ENCODE measurements at regions not wholly inside any gene's neighbourhood (a gene's known extent, or its start where the extent isn't known, plus 50 kb on each side); places are given as distances from the start of the nearest gene placed in this dataset.

GRCh38 chr6:121771937-121772720 lies 336.7 kb downstream of the GJA1 start:
- no peak for TF ChIP-seq KDM5B (CRISPR knock-in tag; IDR thresholded peaks at IDR 0.05; ENCODE audit: borderline replicate concordance)
- TF ChIP-seq MYC (CRISPR knock-in tag; IDR thresholded peaks at IDR 0.05; ENCODE audit: borderline replicate concordance), result no peak
- TF ChIP-seq TFE3 (CRISPR knock-in tag; IDR thresholded peaks at IDR 0.05), result no peak
- TF ChIP-seq ZFP36L1 (CRISPR knock-in tag; IDR thresholded peaks at IDR 0.05), result no peak
- TF ChIP-seq DNMT1 (CRISPR knock-in tag; IDR thresholded peaks at IDR 0.05), result no peak
- TF ChIP-seq ZNF17 (CRISPR knock-in tag; IDR thresholded peaks at IDR 0.05), result no peak
- no peak for TF ChIP-seq RCOR2 (CRISPR knock-in tag; IDR thresholded peaks at IDR 0.05)
- no peak for TF ChIP-seq ZNF569 (CRISPR knock-in tag; IDR thresholded peaks at IDR 0.05; ENCODE audit: borderline replicate concordance)
- TF ChIP-seq HIVEP1 (CRISPR knock-in tag; IDR thresholded peaks at IDR 0.05), result no peak
- TF ChIP-seq TGIF2 (CRISPR knock-in tag; IDR thresholded peaks at IDR 0.05), result no peak
- TF ChIP-seq ZSCAN29 (CRISPR knock-in tag; conservative IDR thresholded peaks at IDR 0.05), result no peak
- no peak for TF ChIP-seq MBNL3 (CRISPR knock-in tag; conservative IDR thresholded peaks at IDR 0.05)
- no peak for TF ChIP-seq SUZ12 (IDR thresholded peaks at IDR 0.05; ENCODE audit: low read depth, low read length)
- no peak for TF ChIP-seq NONO (IDR thresholded peaks at IDR 0.05)
- no peak for TF ChIP-seq NONO (CRISPR knock-in tag; conservative IDR thresholded peaks at IDR 0.05)
- no peak for TF ChIP-seq CEBPG (CRISPR knock-in tag; IDR thresholded peaks at IDR 0.05)
- ATAC-seq (no peak), FAIRE-seq (no peak), DNase-seq (ENCODE audit: low spot score) (no peak)
- no peak overlapping the region for H3K4me2 ChIP-seq (ENCODE audit: low read depth, low read length)
- H3K4me3 ChIP-seq (replicated peaks in 1 of 3; ENCODE audit: insufficient read depth in 1 of 3, low read depth in 2 of 3, low read length in 3 of 3), result no peak overlapping the region
- no peak overlapping the region for H2AFZ ChIP-seq (ENCODE audit: low read length)
- no TSS peak for BruUV-seq (replicated peaks)
- in situ Hi-C loops (cut with HindIII; ENCODE audit: extremely low pct_ligation_motif_present, low pct_unique_long_range_greater_than_20kb), result no loop called here
- no peaks in the 10 kb centered on the region for H3K36me3 ChIP-seq (replicated peaks in 1 of 2; ENCODE audit: control insufficient read depth in 1 of 2, insufficient read depth in 2 of 2, low read length in 2 of 2)
- H3K4me1 ChIP-seq (ENCODE audit: insufficient read depth, low read length), result no peaks in the 10 kb centered on the region
- intact Hi-C loops (cut with micrococcal nuclease; ENCODE audit: unreplicated experiment), result loop anchor here (5.0 kb wide), 1 partner anchor 1410 kb away; no protein-coding TSS in a partner anchor
- ChIA-PET POLR2A (no interaction called here), CTCF (ENCODE audit: low intra/inter-chr PET ratio, low total read pairs) (no interaction called here)
- H3K9me3 ChIP-seq (ENCODE audit: low read length), result no peaks in the 10 kb centered on the region
- 2% methylated on average over 4 of the region's 4 CpGs for WGBS (ENCODE audit: low lambda C conversion rate)
- H3K27me3 ChIP-seq (ENCODE audit: control insufficient read depth in 1 of 2, insufficient read depth in 2 of 2, low read length in 2 of 2), result no peaks in the 10 kb centered on the region
- H3K27ac ChIP-seq (ENCODE audit: extremely low read length, insufficient read depth, low read length), result no peak overlapping the region
- no peak overlapping the region for H3K9ac ChIP-seq (ENCODE audit: insufficient read depth, low read depth, low read length)
- no peaks in the 10 kb centered on the region for H3K79me2 ChIP-seq (ENCODE audit: insufficient read depth, low read length)
- no peaks in the 10 kb centered on the region for H4K20me1 ChIP-seq (ENCODE audit: insufficient read depth, low read length)
